ENCODE measurements at regions not wholly inside any gene's neighbourhood (a gene's known extent, or its start where the extent isn't known, plus 50 kb on each side); places are given as distances from the start of the nearest gene placed in this dataset.

DNA sequence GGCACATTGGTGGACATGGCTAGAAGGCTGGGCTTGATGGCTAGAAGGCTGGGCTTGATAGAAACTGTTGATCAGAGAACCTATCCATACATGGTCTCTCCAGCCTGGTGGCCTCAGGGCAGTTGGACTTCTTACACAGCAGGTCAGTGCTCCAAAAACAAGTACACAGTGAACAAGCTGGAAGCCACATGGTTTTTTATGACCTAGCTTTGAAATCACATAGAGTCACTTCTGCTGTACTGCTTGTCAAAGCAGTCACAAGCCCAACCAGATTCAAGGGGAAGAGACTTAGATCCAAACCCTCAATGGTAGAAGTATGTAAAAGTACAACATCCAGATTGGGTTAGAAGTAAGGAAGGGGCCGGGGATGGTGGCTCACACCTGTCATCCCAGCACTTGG lies 89.4 kb upstream of the HES1 start:
- Histone ChIP-seq H3K36me3 (peaks cover 0 to 5% (median 0%) of the 10 kb centered on the region in 11 experiments; a peak in 2 of 22 replicates), H3K9me3 (replicated peaks in 1 of 11) (peaks cover 14 to 21% (median 18%) of the 10 kb centered on the region in 11 experiments), H3K27ac (peak overlapping the region in 3 of 11 experiments; percentile 47 to 65 (median 60); a peak in 5 of 22 replicates), H3K4me2 (peak overlapping the region in 7 of 11 experiments; percentile 4 to 92 (median 68); a peak in 13 of 22 replicates), H3K4me3 (no peak overlapping the region), H4K20me1 (peaks cover 0 to 6% (median 0%) of the 10 kb centered on the region in 11 experiments; a peak in 2 of 22 replicates), H3K27me3 (peaks cover 0 to 21% (median 0%) of the 10 kb centered on the region in 11 experiments; a peak in 5 of 22 replicates), H3K9ac (no peak overlapping the region), H3K4me1 (peaks cover 0 to 46% (median 14%) of the 10 kb centered on the region in 10 experiments; a peak in 18 of 20 replicates)
- TF ChIP-seq Cebpa-rat (IDR thresholded peaks at IDR 0.05) = no peak

DNA sequence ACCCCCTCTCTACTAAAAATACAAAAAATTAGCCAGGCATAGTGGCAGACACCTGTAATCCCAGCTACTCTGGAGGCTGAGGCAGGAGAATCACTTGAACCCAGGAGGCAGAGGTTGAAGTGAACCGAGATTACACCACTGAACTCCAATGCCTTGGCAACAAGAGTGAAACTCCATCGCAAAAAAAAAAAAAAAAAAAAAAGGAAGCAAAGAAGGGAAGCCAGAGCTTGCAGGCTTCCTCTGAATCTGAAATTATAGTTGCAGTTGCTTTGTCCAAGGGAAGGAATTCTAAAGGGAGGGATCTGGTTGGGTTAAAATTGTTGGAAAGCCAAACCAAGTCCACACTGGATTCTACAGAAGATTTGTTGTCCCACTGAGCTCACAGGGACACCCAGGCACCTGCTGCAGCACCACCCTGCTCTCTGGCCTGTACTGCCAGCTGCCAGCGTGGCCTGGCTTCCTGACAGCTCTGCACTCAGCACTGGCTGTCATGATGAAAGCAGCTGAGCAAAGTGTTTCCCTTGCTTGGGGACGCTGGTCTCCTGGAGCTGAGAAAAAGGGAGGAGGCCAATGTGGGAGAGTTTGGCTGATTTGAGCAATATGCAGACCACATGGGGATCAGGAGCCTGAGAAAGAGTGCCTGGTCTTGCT lies 88.8 kb upstream of the HES1 start:
- Histone ChIP-seq H3K9ac (peak overlapping the region in 1 of 11 experiments; percentile 37; a peak in 3 of 22 replicates), H3K27me3 (peaks cover 0 to 27% (median 0%) of the 10 kb centered on the region in 11 experiments; a peak in 5 of 22 replicates), H3K27ac (peak overlapping the region in 6 of 11 experiments; percentile 2 to 65 (median 48); a peak in 11 of 22 replicates), H3K4me1 (peaks cover 0 to 46% (median 17%) of the 10 kb centered on the region in 10 experiments; a peak in 18 of 20 replicates), H3K36me3 (peaks cover 0 to 5% (median 0%) of the 10 kb centered on the region in 11 experiments; a peak in 2 of 22 replicates), H3K4me3 (peak overlapping the region in 1 of 10 experiments; percentile 5; a peak in 1 of 20 replicates), H3K4me2 (peak overlapping the region in 10 of 11 experiments; percentile 4 to 92 (median 54); a peak in 17 of 22 replicates), H4K20me1 (peaks cover 0 to 6% (median 0%) of the 10 kb centered on the region in 11 experiments; a peak in 2 of 22 replicates), H3K9me3 (replicated peaks in 1 of 11) (peaks cover 20 to 27% (median 22%) of the 10 kb centered on the region in 11 experiments)
- TF ChIP-seq Cebpa-rat (IDR thresholded peaks at IDR 0.05) = no peak

DNA sequence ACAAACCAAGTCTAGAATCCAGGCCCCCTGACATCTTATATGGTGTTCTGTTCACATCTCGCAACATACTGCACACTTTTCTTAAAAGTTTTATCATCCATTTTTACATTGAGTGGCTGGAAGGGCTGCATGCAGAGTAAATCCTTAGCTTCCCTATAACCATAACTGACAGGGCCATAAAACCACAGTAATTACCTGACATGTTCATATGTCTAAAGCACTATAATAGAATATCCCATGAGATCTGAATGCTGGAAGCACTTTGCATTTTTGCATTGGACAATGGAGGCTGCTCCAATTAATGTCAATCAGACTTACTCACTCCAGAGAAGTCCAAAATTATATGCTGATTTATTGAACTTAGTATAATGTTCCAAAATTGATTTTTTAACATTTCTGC lies 86.6 kb upstream of the HES1 start:
- Histone ChIP-seq H3K36me3 (peaks cover 0 to 5% (median 0%) of the 10 kb centered on the region in 11 experiments; a peak in 2 of 22 replicates), H3K27me3 (peaks cover 0 to 45% (median 0%) of the 10 kb centered on the region in 11 experiments; a peak in 4 of 22 replicates), H3K4me3 (no peak overlapping the region), H3K4me2 (no peak overlapping the region), H3K27ac (no peak overlapping the region), H3K4me1 (peaks cover 0 to 39% (median 18%) of the 10 kb centered on the region in 10 experiments; a peak in 18 of 20 replicates), H3K9me3 (replicated peaks in 1 of 11) (peaks cover 22 to 32% (median 28%) of the 10 kb centered on the region in 11 experiments), H3K9ac (no peak overlapping the region), H4K20me1 (peaks cover 0 to 6% (median 0%) of the 10 kb centered on the region in 11 experiments; a peak in 2 of 22 replicates)
- TF ChIP-seq Cebpa-rat (IDR thresholded peaks at IDR 0.05) = no peak

DNA sequence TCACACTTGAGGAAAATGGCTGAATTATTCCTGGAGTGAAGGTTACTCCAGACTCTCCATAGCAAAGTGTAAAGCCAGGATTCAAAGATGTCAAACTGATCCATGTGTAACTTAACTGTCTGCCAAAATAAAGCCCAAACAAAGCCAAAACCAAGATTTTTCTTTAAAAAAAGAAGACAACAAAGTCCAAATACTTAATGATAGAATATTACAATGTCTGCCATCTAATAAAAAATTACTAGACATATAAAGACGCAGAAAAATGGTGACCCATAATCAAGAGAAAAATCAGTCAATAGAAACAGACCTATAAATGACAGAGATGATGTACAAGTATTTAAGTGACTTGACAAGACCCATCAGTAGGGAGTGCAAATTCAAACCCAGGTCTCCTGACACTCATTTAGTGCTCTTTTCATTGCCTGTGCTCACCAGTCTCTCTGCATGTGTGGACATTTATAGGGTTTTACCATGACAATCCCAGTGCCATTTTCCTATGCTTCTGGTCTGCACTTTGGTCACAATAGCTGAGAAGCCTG lies 85.1 kb upstream of the HES1 start:
- Histone ChIP-seq H3K27ac (no peak overlapping the region), H3K27me3 (peaks cover 0 to 59% (median 0%) of the 10 kb centered on the region in 11 experiments; a peak in 4 of 22 replicates), H3K4me3 (no peak overlapping the region), H4K20me1 (peaks cover 0 to 6% (median 0%) of the 10 kb centered on the region in 11 experiments; a peak in 2 of 22 replicates), H3K36me3 (peaks cover 0 to 5% (median 0%) of the 10 kb centered on the region in 11 experiments; a peak in 2 of 22 replicates), H3K9me3 (replicated peaks in 1 of 11) (peaks cover 22 to 32% (median 28%) of the 10 kb centered on the region in 11 experiments), H3K4me1 (peaks cover 0 to 37% (median 16%) of the 10 kb centered on the region in 10 experiments; a peak in 17 of 20 replicates), H3K4me2 (no peak overlapping the region), H3K9ac (no peak overlapping the region)
- no peak for TF ChIP-seq Cebpa-rat (IDR thresholded peaks at IDR 0.05)

DNA sequence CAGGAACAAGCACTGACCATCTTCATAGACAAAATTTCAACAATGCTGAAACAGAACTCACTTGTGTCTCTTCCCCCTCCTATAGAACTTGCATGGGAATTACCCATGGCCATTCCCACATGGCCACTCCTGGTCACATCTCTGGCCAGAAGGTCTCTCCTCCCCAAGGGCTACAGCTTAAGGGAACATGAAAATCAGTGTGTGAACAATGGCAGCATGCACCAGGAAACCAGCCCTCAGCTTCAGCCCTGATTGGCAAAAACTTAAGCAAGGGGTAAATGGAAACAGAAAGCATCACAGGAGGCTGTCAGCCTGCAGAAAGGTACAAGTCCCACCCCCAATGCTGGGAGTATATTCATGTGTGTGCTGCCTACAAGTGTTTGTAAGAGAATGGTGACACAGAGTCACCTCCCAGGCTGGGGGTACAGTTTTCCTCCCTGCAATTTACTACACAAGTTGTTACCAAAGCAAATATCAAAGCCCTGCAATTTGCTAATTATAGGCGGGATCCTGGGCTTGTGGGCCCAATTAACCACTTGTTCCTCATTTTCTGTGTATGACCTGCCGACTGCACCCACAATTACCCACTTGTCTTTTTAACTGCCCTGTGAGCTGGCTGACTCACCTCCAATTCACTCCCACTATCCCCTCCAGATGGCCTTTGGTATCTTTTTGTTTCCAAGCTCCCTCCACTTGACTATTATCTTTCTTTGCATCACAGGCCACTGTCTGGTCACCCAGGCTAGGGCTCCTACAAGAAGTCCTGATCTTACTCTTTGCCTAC lies 84.4 kb upstream of the HES1 start:
- Histone ChIP-seq H3K4me3 (no peak overlapping the region), H3K9ac (no peak overlapping the region), H4K20me1 (peaks cover 0 to 6% (median 0%) of the 10 kb centered on the region in 11 experiments; a peak in 2 of 22 replicates), H3K36me3 (peaks cover 0 to 5% (median 0%) of the 10 kb centered on the region in 11 experiments; a peak in 2 of 22 replicates), H3K27ac (no peak overlapping the region), H3K27me3 (peaks cover 0 to 64% (median 0%) of the 10 kb centered on the region in 11 experiments; a peak in 4 of 22 replicates), H3K4me2 (peak overlapping the region in 4 of 11 experiments; percentile 0 to 30 (median 14); a peak in 3 of 22 replicates), H3K4me1 (peaks cover 0 to 37% (median 18%) of the 10 kb centered on the region in 10 experiments; a peak in 18 of 20 replicates), H3K9me3 (replicated peaks in 1 of 11) (peaks cover 22 to 32% (median 28%) of the 10 kb centered on the region in 11 experiments)
- no peak for TF ChIP-seq Cebpa-rat (IDR thresholded peaks at IDR 0.05)

DNA sequence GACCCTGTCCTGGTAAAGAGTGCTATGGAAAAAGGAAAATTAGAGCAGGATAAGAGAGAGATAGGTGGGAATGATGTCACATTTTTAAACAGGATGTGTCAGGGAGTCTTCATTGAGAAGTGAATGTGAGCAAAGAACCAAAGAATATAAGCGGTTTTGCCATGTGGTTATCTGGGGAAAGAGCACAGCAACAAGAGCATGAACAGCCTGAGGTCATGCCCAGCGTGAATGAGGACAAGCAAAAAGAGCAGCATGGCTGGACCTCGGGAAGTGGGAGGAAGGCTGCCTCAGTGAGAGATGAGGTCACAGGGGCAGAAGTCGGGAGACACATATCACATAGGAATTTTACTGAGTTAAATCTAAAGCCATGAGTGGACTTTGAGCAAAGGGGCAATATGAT lies 82.8 kb upstream of the HES1 start:
- H3K27me3 ChIP-seq = peaks cover 0 to 79% (median 0%) of the 10 kb centered on the region in 11 experiments; a peak in 4 of 22 replicates
- no peak overlapping the region for H3K4me2 ChIP-seq
- no peak overlapping the region for H3K4me3 ChIP-seq
- TF ChIP-seq Cebpa-rat (IDR thresholded peaks at IDR 0.05) = no peak
- peaks cover 22 to 32% (median 28%) of the 10 kb centered on the region in 11 experiments for H3K9me3 ChIP-seq (replicated peaks in 1 of 11)
- H3K9ac ChIP-seq = no peak overlapping the region
- no peaks in the 10 kb centered on the region for H4K20me1 ChIP-seq
- H3K36me3 ChIP-seq = peaks cover 0 to 5% (median 0%) of the 10 kb centered on the region in 11 experiments; a peak in 2 of 22 replicates
- H3K27ac ChIP-seq = no peak overlapping the region
- peaks cover 14 to 37% (median 21%) of the 10 kb centered on the region in 10 experiments for H3K4me1 ChIP-seq

DNA sequence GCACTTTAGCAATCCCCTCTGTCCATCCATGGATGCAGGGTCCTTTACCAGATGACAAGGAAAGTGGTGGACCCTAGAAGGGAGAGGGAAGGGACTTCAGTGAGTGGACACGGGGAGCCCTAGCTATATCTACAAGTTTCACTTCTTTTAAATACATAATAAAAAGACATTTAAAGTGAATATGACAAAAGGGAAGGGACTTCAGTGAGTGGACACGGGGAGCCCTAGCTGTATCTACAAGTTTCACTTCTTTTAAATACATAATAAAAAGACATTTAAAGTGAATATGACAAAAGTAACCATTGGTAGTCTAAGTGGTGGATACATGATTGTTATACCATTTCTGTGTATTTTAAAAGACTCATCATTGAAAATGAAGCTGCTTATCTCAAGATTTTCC lies 81.9 kb upstream of the HES1 start:
- H3K9ac ChIP-seq = no peak overlapping the region
- H3K27ac ChIP-seq = no peak overlapping the region
- H3K4me1 ChIP-seq = peaks cover 18 to 35% (median 22%) of the 10 kb centered on the region in 10 experiments
- peaks cover 22 to 32% (median 28%) of the 10 kb centered on the region in 11 experiments for H3K9me3 ChIP-seq (replicated peaks in 1 of 11)
- H3K27me3 ChIP-seq = peaks cover 0 to 82% (median 0%) of the 10 kb centered on the region in 11 experiments; a peak in 4 of 22 replicates
- peak overlapping the region in 2 of 11 experiments; percentile 3 to 7; a peak in 2 of 22 replicates for H3K4me2 ChIP-seq
- H3K36me3 ChIP-seq = peaks cover 0 to 5% (median 0%) of the 10 kb centered on the region in 11 experiments; a peak in 2 of 22 replicates
- no peaks in the 10 kb centered on the region for H4K20me1 ChIP-seq
- no peak for TF ChIP-seq Cebpa-rat (IDR thresholded peaks at IDR 0.05)
- H3K4me3 ChIP-seq = no peak overlapping the region

DNA sequence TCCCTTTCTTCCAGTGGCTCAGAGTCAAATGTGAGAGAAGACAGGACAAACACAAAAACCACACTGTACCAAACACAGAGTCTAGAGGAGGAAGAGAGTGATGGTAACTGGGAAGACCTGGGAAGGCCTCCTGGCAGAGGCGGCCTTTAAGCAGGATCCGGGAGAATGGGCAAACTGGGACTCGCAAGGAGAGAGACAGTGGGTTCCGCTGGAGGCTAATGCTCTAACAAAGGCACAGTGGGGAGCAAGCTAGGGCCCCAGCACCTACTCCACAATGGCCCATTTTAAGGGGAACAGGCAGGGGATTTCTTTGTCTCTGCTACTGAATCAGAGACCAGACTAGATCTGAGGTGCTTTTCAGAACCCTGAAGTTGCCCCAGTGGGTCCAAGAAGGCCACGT lies 81.4 kb upstream of the HES1 start:
- Histone ChIP-seq H3K27ac (no peak overlapping the region), H3K4me3 (no peak overlapping the region), H3K27me3 (peaks cover 0 to 82% (median 0%) of the 10 kb centered on the region in 11 experiments; a peak in 4 of 22 replicates), H4K20me1 (no peaks in the 10 kb centered on the region), H3K4me1 (peaks cover 18 to 35% (median 22%) of the 10 kb centered on the region in 10 experiments), H3K9me3 (replicated peaks in 1 of 11) (peaks cover 22 to 31% (median 28%) of the 10 kb centered on the region in 11 experiments), H3K9ac (no peak overlapping the region), H3K4me2 (peak overlapping the region in 1 of 11 experiments; percentile 3; a peak in 1 of 22 replicates), H3K36me3 (peaks cover 0 to 5% (median 0%) of the 10 kb centered on the region in 11 experiments; a peak in 2 of 22 replicates)
- TF ChIP-seq Cebpa-rat (IDR thresholded peaks at IDR 0.05) = no peak

Data from BLaER1 treated with 17β-estradiol and CSF1 and Interleukin-3, amounts not matched to agents 10 nM and 100 nM (cell line).